NB4 (cell line): ENCODE measurements at regions not wholly inside any gene's neighbourhood (a gene's known extent, or its start where the extent isn't known, plus 50 kb on each side); places are given as distances from the start of the nearest gene placed in this dataset.

Experiments
- DNase-seq: peaks from one replicate; pipeline ENCODE4 v3.0.0; 2010; ENCODE audit warnings: low read depth
- H3K4me3 ChIP-seq: one replicate; pipeline ENCODE4 v1.5.1; 2011; ENCODE audit warnings: mild to moderate bottlenecking, low read depth, low read length, moderate library complexity
- MYC ChIP-seq: IDR thresholded peaks from 2 replicates; pipeline ENCODE4 v1.6.1; 2011; ENCODE audit warnings: low read depth, low read length
- POLR2A ChIP-seq: IDR thresholded peaks from 2 replicates; pipeline ENCODE4 v1.6.1; 2011; ENCODE audit warnings: mild to moderate bottlenecking; ENCODE audit not compliant: insufficient read length; ENCODE audit errors: extremely low read depth
- TF ChIP-seq, protein P1 (sequence below): IDR thresholded peaks from one replicate; pipeline ENCODE4 v1.5.1; 2012; ENCODE audit warnings: low read depth, low read length
- TF ChIP-seq, protein P2 (sequence below): IDR thresholded peaks from 2 replicates; pipeline ENCODE4 v1.6.1; 2011; ENCODE audit warnings: low read depth, low read length

- no peak for TF ChIP-seq POLR2A
- TF ChIP-seq, protein P1, sequence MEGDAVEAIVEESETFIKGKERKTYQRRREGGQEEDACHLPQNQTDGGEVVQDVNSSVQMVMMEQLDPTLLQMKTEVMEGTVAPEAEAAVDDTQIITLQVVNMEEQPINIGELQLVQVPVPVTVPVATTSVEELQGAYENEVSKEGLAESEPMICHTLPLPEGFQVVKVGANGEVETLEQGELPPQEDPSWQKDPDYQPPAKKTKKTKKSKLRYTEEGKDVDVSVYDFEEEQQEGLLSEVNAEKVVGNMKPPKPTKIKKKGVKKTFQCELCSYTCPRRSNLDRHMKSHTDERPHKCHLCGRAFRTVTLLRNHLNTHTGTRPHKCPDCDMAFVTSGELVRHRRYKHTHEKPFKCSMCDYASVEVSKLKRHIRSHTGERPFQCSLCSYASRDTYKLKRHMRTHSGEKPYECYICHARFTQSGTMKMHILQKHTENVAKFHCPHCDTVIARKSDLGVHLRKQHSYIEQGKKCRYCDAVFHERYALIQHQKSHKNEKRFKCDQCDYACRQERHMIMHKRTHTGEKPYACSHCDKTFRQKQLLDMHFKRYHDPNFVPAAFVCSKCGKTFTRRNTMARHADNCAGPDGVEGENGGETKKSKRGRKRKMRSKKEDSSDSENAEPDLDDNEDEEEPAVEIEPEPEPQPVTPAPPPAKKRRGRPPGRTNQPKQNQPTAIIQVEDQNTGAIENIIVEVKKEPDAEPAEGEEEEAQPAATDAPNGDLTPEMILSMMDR, result no peak
- TF ChIP-seq, protein P2, sequence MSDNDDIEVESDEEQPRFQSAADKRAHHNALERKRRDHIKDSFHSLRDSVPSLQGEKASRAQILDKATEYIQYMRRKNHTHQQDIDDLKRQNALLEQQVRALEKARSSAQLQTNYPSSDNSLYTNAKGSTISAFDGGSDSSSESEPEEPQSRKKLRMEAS, result no peak
- no peak for TF ChIP-seq MYC
- DNase-seq, result no peak
- H3K4me3 ChIP-seq, result no peak overlapping the region
Observed at GRCh38 chr6:133190912-133191311, 50.2 kb upstream of the EYA4 start.

GRCh38 chr6:133191323-133191722 is 49.8 kb upstream of the EYA4 start:
- no peak for DNase-seq

More at GRCh38 chr6:133191323-133191722, 49.8 kb upstream of the EYA4 start:
- no peak overlapping the region for H3K4me3 ChIP-seq
- TF ChIP-seq POLR2A, result no peak
